HG03060 (cell line): ENCODE measurements at regions not wholly inside any gene's neighbourhood (a gene's known extent, or its start where the extent isn't known, plus 50 kb on each side); places are given as distances from the start of the nearest gene placed in this dataset.

ENCODE experiments used
- ATAC-seq: cut with Tn5 transposase; IDR thresholded peaks from one replicate; pipeline ENCODE4 v1.9.1; 2021; ENCODE audit warnings: low read depth, moderate number of reproducible peaks; ENCODE audit not compliant: unreplicated experiment

DNA sequence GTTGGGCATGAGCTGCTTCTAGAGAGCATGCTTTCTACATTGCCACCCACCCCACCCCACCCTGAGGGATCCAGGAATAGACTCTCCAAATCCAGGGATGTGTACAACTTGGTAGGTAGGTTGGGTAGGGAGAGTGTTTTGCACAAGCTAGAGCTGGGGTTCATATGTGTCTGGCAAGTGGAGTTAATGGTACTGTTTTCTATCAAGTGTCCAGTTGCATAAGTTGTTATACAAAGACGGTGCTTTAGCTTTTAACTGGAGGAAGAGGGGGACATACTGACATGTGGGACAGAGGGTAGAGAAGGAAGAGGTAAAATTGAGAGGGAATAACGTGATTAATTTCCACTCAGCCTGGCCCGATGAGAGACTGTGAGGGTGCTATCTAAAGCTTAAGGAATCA lies 51.0 kb upstream of the TNC start:
- ATAC-seq: no peak

DNA sequence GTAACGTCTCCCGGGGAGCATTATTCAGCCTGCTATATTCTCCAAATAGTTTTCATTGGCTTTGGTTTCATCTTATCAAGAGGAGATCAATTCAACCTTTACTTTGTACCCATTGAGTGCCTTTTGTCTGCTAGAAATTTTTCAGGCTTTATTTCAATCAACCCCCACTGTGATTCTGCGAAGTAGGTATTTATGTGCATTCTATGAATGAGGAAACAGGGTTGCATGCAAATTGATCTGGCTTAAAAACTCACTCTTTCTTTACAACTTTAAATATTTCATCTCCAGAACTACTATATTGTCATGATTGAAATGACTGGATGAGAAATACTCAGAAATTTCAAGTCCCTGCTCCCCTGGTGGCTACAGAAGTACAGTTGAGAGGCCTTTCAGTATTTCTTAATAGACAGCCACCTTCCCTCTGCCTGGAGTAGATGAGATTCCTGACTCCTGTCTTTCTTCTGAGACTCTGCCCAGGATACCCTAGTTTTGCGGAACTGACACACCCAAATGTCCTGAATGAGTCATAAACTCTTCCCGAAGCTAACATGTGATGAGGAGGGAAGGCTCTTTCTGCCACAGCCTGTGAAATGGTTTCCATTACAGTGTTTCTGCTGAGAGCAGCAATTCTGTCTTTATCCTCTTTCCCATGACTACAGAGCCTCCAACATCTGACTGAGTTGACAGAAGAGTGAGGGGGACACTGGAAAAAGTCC lies 52.6 kb upstream of the TNC start:
- ATAC-seq: no peak

- no peak for ATAC-seq
These were observed 54.0 kb upstream of the TNC start for GRCh38 chr9:115171921-115172388.

GRCh38 chr9:115182264-115182663 lies 64.3 kb upstream of the TNC start:
- ATAC-seq: no peak

DNA sequence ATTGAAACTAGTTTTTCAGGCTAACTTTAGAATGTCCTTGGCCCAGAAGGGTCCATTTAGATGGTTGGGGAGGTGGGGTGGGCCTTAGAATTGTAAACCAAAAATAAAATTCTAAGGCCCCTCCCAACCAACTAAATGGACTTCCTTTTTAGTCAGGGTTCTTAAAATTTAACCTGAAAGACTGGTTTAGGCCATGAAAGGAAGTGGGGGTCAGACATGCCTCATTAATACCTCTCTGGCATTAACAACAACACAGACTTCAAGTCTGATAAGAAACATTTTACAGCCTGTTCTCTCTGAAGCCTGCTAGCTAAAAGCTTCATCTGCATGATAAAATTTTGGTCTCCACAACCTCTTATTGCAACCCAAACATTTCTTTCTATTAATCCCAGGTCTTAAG lies 65.5 kb upstream of the TNC start:
- ATAC-seq: no peak

- ATAC-seq: no peak
These were observed 71.7 kb upstream of the TNC start for GRCh38 chr9:115189686-115190085.

- no peak for ATAC-seq
These were observed 73.7 kb upstream of the TNC start for GRCh38 chr9:115191667-115192066.

DNA sequence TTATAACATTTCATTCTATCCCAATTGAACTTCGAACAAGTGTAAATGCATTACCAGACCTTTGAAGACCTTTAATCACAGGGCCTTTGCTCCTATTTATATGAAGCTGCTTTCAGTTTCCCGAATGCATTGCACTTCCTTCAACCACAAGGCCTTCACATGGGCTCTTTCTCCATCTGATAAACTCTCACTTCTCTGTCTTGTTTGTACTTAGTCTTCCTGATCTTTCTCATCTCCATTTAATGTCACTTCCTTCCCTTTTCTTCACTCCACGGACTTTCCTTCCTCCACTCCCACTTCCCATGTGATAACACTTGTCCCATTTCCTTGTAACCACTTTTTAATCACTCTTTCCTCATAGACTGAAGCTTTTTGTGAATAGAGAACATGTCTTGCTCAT lies 74.3 kb upstream of the TNC start:
- ATAC-seq: no peak

- peak; percentile 55 for ATAC-seq
These were observed 75.0 kb upstream of the TNC start for GRCh38 chr9:115192835-115193525.

- no peak for ATAC-seq
These were observed 75.8 kb upstream of the TNC start for GRCh38 chr9:115193777-115194176.

DNA sequence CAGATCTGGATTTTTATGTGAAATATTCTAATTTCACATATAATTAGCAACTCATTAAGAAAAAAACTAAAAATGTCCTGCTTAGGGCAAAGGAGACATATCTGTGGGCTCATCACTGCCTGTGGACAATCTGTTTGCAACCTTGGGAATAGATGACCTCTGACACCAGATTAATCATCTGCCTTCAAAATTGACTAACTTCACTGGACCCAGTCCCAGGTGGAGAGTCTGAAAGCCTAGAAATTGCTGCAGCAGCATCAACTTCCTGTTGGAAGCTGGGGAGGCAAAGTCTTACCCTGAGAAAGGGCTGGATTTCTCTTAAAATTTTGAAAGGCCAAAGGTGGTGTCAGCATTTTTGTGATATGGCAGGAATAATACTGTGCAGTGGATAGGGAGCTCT lies 76.3 kb upstream of the TNC start:
- ATAC-seq: no peak

DNA sequence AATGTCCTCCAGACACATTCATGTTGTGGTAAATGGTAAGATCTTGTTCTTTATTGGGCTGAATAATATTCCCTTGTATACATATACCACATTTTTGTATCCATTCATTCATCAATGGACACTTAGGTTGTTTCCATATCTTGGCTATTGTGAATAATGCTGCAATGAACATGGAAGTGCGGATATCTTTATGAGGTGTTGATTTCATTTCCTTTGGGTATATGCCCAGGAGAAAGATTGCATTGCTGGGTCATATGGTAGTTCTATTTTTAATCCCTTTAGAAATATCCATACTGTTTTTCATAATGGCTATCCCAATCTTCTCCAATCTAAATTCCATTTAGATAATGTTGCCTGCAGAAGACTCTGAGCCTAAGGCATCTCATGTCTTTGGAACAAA lies 78.0 kb upstream of the TNC start:
- no peak for ATAC-seq

DNA sequence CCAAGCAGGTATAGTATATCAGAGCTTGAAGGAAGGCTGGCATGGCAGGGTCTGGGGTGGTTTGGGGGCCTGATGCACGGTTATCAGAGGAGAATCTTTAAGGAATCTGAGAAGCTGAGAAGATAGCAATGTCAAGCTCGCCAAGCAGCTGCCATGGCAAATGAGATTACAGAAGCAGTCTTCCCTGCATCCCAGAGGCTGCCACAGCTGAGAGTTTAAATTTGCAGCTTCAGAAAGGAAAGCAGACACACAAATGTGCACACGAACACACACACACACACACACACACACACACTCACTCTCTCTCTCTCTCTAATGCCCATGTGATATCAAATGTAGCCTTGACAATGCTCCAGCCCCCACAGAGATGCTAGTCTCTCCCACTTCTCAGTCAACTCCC lies 79.0 kb upstream of the TNC start:
- ATAC-seq: no peak

GRCh38 chr9:115198001-115198400 lies 80.0 kb upstream of the TNC start:
- ATAC-seq: no peak

DNA sequence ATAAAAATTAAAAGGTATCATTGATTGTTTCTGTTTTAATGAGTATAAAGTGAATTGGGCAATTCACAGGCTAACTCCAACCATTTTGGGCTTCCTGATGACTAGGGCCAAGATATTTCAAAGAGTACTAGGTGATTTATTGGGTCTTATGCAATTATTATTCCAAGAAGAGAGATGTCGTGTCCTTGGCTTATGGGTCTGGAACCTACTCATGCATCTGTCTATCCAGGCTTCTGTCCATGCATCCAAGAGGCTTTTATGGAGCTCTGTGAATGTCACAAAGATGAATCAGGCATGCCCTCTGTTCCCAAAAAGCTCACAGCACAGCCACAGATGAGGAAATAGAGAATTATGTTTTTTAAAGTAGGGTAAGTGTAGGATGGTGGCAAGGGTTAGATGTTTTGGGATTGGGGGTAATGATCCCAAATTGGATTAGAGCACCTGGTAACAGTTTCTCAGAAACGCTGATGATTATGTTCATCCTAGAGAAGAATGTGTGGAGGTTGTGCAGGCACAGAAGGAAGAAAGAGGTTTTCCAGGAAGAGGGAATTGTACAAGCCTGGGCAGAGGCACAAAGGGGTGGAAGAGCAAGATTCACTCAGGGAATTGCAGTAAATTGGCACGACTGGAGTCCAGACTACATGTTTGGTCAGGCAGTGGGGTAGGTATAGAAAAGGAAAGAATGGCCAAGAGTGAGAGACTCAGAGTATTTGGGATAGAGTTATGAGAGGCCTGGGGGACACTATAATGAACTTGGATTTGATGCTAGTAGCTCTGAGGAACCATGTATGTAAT lies 83.0 kb upstream of the TNC start:
- no peak for ATAC-seq

DNA sequence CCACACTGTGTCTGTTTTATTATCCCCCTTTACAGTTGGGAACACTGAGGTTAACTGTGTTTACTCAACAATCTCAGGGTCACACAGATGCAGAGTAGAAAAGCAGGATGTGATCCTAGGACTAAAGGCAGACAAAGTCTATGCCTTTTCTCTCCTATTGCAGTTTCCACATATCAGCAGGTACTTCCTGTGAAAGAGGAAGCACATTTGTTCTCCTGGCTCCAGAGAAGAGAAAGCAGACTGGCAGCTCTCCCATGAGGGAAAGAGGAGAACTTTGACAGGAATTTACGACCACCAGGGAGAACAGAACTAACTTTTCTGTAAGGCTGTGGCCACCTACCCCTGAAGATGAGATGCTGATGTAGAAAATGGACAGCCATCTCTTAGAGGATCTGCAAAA lies 84.2 kb upstream of the TNC start:
- ATAC-seq: no peak

GRCh38 chr9:115202960-115203751 lies 85.2 kb upstream of the TNC start:
- no peak for ATAC-seq

DNA sequence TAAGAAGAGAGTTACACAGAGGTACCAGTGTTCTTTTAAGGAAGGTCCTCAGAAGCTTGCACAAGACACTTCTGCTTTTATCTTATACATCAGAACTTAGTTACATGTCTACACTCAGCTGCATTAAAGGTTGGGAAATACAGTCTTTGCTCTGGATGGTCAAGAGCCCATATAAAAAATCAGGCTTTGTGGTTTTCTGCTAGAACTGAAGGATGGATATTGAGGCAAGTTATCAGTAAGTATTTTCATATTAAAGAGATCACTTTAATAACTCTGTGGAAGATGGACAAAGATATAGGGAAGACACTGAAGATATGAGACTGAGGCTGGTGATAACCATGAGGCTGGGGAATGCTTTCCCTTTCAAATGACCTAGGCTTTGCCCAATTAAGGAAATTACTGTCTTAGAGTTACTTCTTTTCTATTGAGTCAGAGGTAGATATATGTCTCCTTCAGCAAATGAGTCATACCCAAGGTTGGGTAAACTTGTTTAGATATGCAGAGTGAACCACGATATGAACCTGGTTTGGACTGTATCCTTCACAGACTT lies 87.0 kb upstream of the TNC start:
- peak; percentile 45 for ATAC-seq

GRCh38 chr9:115207003-115207836 lies 89.3 kb upstream of the TNC start:
- no peak for ATAC-seq

GRCh38 chr9:115208501-115208900 lies 90.5 kb upstream of the TNC start:
- no peak for ATAC-seq
